K562 (cell line): ENCODE measurements at regions not wholly inside any gene's neighbourhood (a gene's known extent, or its start where the extent isn't known, plus 50 kb on each side); places are given as distances from the start of the nearest gene placed in this dataset.

Source experiments
- ATAC-seq: fragments of 200-7000 bp; cut with Tn5 transposase; 3 replicates; pipeline ENCODE4 v1.9.1; 2020; ENCODE audit warnings: moderate library complexity
- BruUV-seq: library from RNA; stranded (reverse); fragments of 400-500 nt; replicated peaks from 2 replicates; lab custom pipeline; 2021; lab: Mats Ljungman, UMichigan
- CTCF ChIA-PET: fragments of 300-600 bp; formaldehyde crosslinking; extraction: SDS; loops from one replicate; lab custom pipeline; 2021; ENCODE audit warnings: low intra/inter-chr PET ratio; lab: Yijun Ruan, JAX
- POLR2A ChIA-PET: fragments of 300-600, 350-650 bp; sonication (Branson Sonifier 250); formaldehyde crosslinking; extraction: SDS; loops from one replicate; lab custom pipeline; 2021; ENCODE audit warnings: antibody characterized with exemption, inconsistent platforms; lab: Yijun Ruan, JAX
- DNase-seq, 4 experiments: peaks; one replicate each; pipeline versions ENCODE4 v3.0.0 to v3.0.0-alpha.2; 2011 to 2018; ENCODE audit warnings: low spot score in 3 of 4, mixed read lengths in 3 of 4; ENCODE audit errors: extremely low read depth in 1 of 4
- FAIRE-seq: peaks from 2 replicates; lab custom pipeline; 2011; peaks lifted over from hg19 to GRCh38; lab: Jason Lieb, UNC
- H2AFZ ChIP-seq: 2 replicates; pipeline ENCODE4 v1.6.0; 2011; ENCODE audit warnings: low read depth, low read length, control low read depth, inconsistent platforms
- H3K27ac ChIP-seq: fragments of 200-600 bp; 3 replicates; pipeline ENCODE4 v1.8.0; 2011; ENCODE audit warnings: low read depth, mild to moderate bottlenecking, control low read depth, inconsistent platforms, low read length, moderate library complexity, mixed read lengths; ENCODE audit errors: extremely low read depth
- H3K27me3 ChIP-seq, 2 experiments: fragments of 300-600 bp in 1 of 2; 2 replicates in 1 of 2; 3 replicates in 1 of 2; pipeline versions ENCODE4 v1.6.0 to v1.8.0; 2011; ENCODE audit warnings: inconsistent platforms in 2 of 2, low read length in 2 of 2, mild to moderate bottlenecking in 1 of 2, mixed read lengths in 1 of 2, moderate library complexity in 1 of 2; ENCODE audit not compliant: control insufficient read depth in 2 of 2, insufficient read depth in 2 of 2
- H3K36me3 ChIP-seq: fragments of 300-600 bp; 3 replicates; pipeline ENCODE4 v1.8.0; 2011; ENCODE audit warnings: mild to moderate bottlenecking, low read length, inconsistent platforms; ENCODE audit not compliant: control insufficient read depth, insufficient read depth
- H3K4me1 ChIP-seq, 2 experiments: fragments of 200-600 bp in 1 of 2; replicated peaks in 1 of 2; 2 replicates in 1 of 2; 3 replicates in 1 of 2; pipeline versions ENCODE4 v1.5.1 to v1.8.0; 2011; ENCODE audit warnings: inconsistent platforms in 2 of 2, low read length in 2 of 2, mild to moderate bottlenecking in 1 of 2, mixed read lengths in 1 of 2, moderate library complexity in 1 of 2; ENCODE audit not compliant: control insufficient read depth in 2 of 2, insufficient read depth in 2 of 2
- H3K4me2 ChIP-seq: 2 replicates; pipeline ENCODE4 v1.6.1; 2011; ENCODE audit warnings: low read length, control low read depth, inconsistent platforms, mixed read lengths; ENCODE audit not compliant: insufficient read depth
- H3K4me3 ChIP-seq: fragments of 200-600 bp; sonication (generic), shearing (Covaris generic); 2 replicates; pipeline ENCODE4 v1.5.1; 2016; ENCODE audit warnings: control low read depth, inconsistent platforms
- H3K79me2 ChIP-seq: fragments of 200-600 bp; 3 replicates; pipeline ENCODE4 v1.8.0; 2011; ENCODE audit warnings: low read length, inconsistent platforms; ENCODE audit not compliant: control insufficient read depth, insufficient read depth
- H3K9ac ChIP-seq, 2 experiments: 2 replicates each; pipeline versions ENCODE4 v1.6.0 to v1.6.1; 2011; ENCODE audit warnings: low read depth in 2 of 2, low read length in 2 of 2, control low read depth in 1 of 2, inconsistent platforms in 1 of 2, mild to moderate bottlenecking in 1 of 2, mixed read lengths in 1 of 2; ENCODE audit not compliant: insufficient read depth in 1 of 2
- H3K9me1 ChIP-seq: one replicate; pipeline ENCODE4 v1.6.0; 2011; ENCODE audit warnings: inconsistent platforms, mild to moderate bottlenecking, low read length, moderate library complexity; ENCODE audit not compliant: control insufficient read depth, insufficient read depth
- H3K9me3 ChIP-seq: replicated peaks from 2 replicates; pipeline ENCODE4 v1.5.1; 2011; ENCODE audit warnings: low read depth, low read length, inconsistent platforms; ENCODE audit not compliant: control insufficient read depth, insufficient read depth
- H4K20me1 ChIP-seq: replicated peaks from 2 replicates; pipeline ENCODE4 v1.6.1; 2011; ENCODE audit warnings: low read length, inconsistent platforms, mixed read lengths; ENCODE audit not compliant: control insufficient read depth, insufficient read depth
- CCAR2 ChIP-seq: fragments of 200-400 bp; formaldehyde crosslinking; IDR thresholded peaks from 2 replicates; pipeline ENCODE4 v1.6.1; 2017; ENCODE audit warnings: mild to moderate bottlenecking, low read depth, low read length
- CREB3L1 ChIP-seq: fragments of 450-650 bp; IDR thresholded peaks from 2 replicates; pipeline ENCODE4 v1.6.1; 2014; ENCODE audit warnings: low read depth, mild to moderate bottlenecking, moderate library complexity, borderline replicate concordance
- E2F3 ChIP-seq: fragments of 250-450 bp; sonication (Bioruptor Pico); IDR thresholded peaks from 2 replicates; pipeline ENCODE4 v1.4.0; 2020; ENCODE audit warnings: mild to moderate bottlenecking
- E2F6 ChIP-seq, 2 experiments: IDR thresholded peaks; 2 replicates each; pipeline ENCODE4 v1.6.1; 2011; ENCODE audit warnings: borderline replicate concordance in 1 of 2, control low read depth in 1 of 2, low read depth in 1 of 2, low read length in 1 of 2, mild to moderate bottlenecking in 1 of 2, mixed read lengths in 1 of 2, moderate library complexity in 1 of 2; ENCODE audit not compliant: insufficient read depth in 1 of 2, insufficient read length in 1 of 2, poor library complexity in 1 of 2, severe bottlenecking in 1 of 2; ENCODE audit errors: extremely low read depth in 1 of 2
- HMGN3 ChIP-seq: IDR thresholded peaks from 2 replicates; pipeline ENCODE4 v1.6.1; 2011; ENCODE audit warnings: borderline replicate concordance, low read depth, mild to moderate bottlenecking, mixed read lengths, low read length; ENCODE audit not compliant: insufficient read length; ENCODE audit errors: extremely low read depth
- HNRNPL ChIP-seq: fragments of 200-400 bp; formaldehyde crosslinking; IDR thresholded peaks from 2 replicates; pipeline ENCODE4 v1.6.1; 2017; ENCODE audit warnings: low read depth, mild to moderate bottlenecking, low read length
- IFI16 ChIP-seq: fragments of 250-450 bp; sonication (Bioruptor Pico); IDR thresholded peaks from 2 replicates; pipeline ENCODE4 v2.1.2; 2022; ENCODE audit warnings: mild to moderate bottlenecking, inconsistent platforms
- KDM2B ChIP-seq: fragments of 250-450 bp; sonication (Bioruptor Pico); IDR thresholded peaks from 2 replicates; pipeline ENCODE4 v1.8.0; 2021; ENCODE audit warnings: mild to moderate bottlenecking, moderate library complexity
- MCM3 ChIP-seq: fragments of 450-650 bp; IDR thresholded peaks from 2 replicates; pipeline ENCODE4 v1.6.1; 2016
- PYGO2 ChIP-seq: fragments of 450-650 bp; IDR thresholded peaks from 2 replicates; pipeline ENCODE4 v1.6.1; 2016; ENCODE audit warnings: mild to moderate bottlenecking, missing genetic modification characterization, moderate library complexity, missing compliant biosample characterization
- RBFOX2 ChIP-seq: fragments of 200-400 bp; formaldehyde crosslinking; IDR thresholded peaks from 2 replicates; pipeline ENCODE4 v1.6.1; 2017; ENCODE audit warnings: low read depth, mild to moderate bottlenecking, low read length, moderate library complexity
- WGBS: fragments of 100-300 bp; shearing (Covaris generic); methylation state at CpG from one replicate; pipeline ENCODE4 v1.1.6; 2016; ENCODE audit warnings: low coverage, mixed read lengths; ENCODE audit not compliant: insufficient coverage; ENCODE audit errors: missing lambda C conversion rate; 5-methylcytosine and 5-hydroxymethylcytosine counted together
- in situ Hi-C: fragments of 300-500 bp; cut with MboI; formaldehyde crosslinking; loops from 4 replicates; pipeline ENCODE4 v1.15.0; 2018; ENCODE audit warnings: inconsistent platforms, mixed read lengths
- intact Hi-C: fragments of 100-400 bp; cut with micrococcal nuclease; formaldehyde crosslinking; loops from 2 replicates; pipeline ENCODE4 v1.14.2; 2022
- TF ChIP-seq, protein P1 (sequence below): fragments of 450-650 bp; formaldehyde crosslinking; IDR thresholded peaks from 2 replicates; pipeline ENCODE4 v1.4.0; 2020; ENCODE audit warnings: mild to moderate bottlenecking, moderate library complexity
- TF ChIP-seq, protein P2 (sequence below): fragments of 450-650 bp; IDR thresholded peaks from 2 replicates; pipeline ENCODE4 v1.6.1; 2016; ENCODE audit warnings: borderline replicate concordance
- TF ChIP-seq, protein P3 (sequence below): IDR thresholded peaks from 2 replicates; pipeline ENCODE4 v1.6.1; 2011; ENCODE audit not compliant: insufficient read length; ENCODE audit errors: extremely low read depth

GRCh38 chr2:164024396-164024795 lies 288.6 kb upstream of the FIGN start:
- Histone ChIP-seq H3K4me3 (no peak overlapping the region), H3K79me2 (no peaks in the 10 kb centered on the region), H3K27ac (no peak overlapping the region), H3K36me3 (no peaks in the 10 kb centered on the region), H2AFZ (no peak overlapping the region), H3K9me3 (peaks cover 1% of the 10 kb centered on the region; the same call in 1 of the 2 replicates), H3K4me2 (no peak overlapping the region), H3K9me1 (no peaks in the 10 kb centered on the region), H3K4me1 (no peaks in the 10 kb centered on the region), H3K9ac (no peak overlapping the region), H3K27me3 (no peaks in the 10 kb centered on the region), H4K20me1 (no peaks in the 10 kb centered on the region)
- ChIA-PET POLR2A (no interaction called here), CTCF (no interaction called here)
- ATAC-seq (no peak), FAIRE-seq (no peak), DNase-seq (no peak)
- BruUV-seq, result no TSS peak
- WGBS, result 2% methylated on average over 2 of the region's 2 CpGs
- intact Hi-C loops (no loop called here), in situ Hi-C loops (no loop called here)
- TF ChIP-seq RBFOX2 (no peak), CCAR2 (no peak), IFI16 (CRISPR knock-in tag) (no peak), PYGO2 (no peak), KDM2B (CRISPR knock-in tag) (no peak), CREB3L1 (no peak), HMGN3 (no peak), E2F6 (IDR thresholded peaks at IDR 0.05; ENCODE audit: borderline replicate concordance in 1 of 2, extremely low read depth in 1 of 2, insufficient read depth in 1 of 2, insufficient read length in 1 of 2, low read depth in 1 of 2, low read length in 1 of 2, poor library complexity in 1 of 2, severe bottlenecking in 1 of 2) (no peak), E2F3 (CRISPR knock-in tag) (no peak), MCM3 (no peak), HNRNPL (no peak)
- TF ChIP-seq, protein P1, sequence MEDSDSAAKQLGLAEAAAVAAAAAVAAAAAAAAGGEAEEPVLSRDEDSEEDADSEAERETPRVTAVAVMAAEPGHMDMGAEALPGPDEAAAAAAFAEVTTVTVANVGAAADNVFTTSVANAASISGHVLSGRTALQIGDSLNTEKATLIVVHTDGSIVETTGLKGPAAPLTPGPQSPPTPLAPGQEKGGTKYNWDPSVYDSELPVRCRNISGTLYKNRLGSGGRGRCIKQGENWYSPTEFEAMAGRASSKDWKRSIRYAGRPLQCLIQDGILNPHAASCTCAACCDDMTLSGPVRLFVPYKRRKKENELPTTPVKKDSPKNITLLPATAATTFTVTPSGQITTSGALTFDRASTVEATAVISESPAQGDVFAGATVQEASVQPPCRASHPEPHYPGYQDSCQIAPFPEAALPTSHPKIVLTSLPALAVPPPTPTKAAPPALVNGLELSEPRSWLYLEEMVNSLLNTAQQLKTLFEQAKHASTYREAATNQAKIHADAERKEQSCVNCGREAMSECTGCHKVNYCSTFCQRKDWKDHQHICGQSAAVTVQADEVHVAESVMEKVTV (CRISPR knock-in tag), result no peak
- TF ChIP-seq, protein P2, sequence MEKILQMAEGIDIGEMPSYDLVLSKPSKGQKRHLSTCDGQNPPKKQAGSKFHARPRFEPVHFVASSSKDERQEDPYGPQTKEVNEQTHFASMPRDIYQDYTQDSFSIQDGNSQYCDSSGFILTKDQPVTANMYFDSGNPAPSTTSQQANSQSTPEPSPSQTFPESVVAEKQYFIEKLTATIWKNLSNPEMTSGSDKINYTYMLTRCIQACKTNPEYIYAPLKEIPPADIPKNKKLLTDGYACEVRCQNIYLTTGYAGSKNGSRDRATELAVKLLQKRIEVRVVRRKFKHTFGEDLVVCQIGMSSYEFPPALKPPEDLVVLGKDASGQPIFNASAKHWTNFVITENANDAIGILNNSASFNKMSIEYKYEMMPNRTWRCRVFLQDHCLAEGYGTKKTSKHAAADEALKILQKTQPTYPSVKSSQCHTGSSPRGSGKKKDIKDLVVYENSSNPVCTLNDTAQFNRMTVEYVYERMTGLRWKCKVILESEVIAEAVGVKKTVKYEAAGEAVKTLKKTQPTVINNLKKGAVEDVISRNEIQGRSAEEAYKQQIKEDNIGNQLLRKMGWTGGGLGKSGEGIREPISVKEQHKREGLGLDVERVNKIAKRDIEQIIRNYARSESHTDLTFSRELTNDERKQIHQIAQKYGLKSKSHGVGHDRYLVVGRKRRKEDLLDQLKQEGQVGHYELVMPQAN, result no peak
- TF ChIP-seq, protein P3, sequence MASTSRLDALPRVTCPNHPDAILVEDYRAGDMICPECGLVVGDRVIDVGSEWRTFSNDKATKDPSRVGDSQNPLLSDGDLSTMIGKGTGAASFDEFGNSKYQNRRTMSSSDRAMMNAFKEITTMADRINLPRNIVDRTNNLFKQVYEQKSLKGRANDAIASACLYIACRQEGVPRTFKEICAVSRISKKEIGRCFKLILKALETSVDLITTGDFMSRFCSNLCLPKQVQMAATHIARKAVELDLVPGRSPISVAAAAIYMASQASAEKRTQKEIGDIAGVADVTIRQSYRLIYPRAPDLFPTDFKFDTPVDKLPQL, result no peak
